Dedifferentiated amniotic fluid mesenchymal stem cell (primary cell): ENCODE measurements at regions not wholly inside any gene's neighbourhood (a gene's known extent, or its start where the extent isn't known, plus 50 kb on each side); places are given as distances from the start of the nearest gene placed in this dataset.

Experiments
- DNase-seq: peaks from one replicate; pipeline ENCODE4 v3.0.0-alpha.2; 2016; ENCODE audit errors: extremely low spot score

DNA sequence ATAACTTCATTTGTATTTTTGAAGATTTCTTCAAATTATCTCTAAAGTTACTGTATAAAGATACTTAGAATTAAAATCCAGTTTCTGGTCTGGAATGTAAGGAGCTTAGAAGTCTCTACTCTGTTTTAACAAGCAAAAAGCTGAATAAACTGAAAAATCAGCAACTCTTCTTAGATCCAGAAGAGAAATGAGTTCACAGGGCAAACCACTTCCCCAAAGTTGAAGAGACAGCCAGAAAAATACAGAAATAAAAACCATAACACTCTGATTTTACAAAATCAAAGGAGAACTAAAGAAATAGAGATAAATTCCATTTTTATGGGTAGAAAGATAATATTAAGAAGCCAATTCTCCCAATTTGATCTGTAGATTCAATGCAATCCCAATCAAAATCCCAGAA, 1166.8 kb downstream of the ADGRL3 start:
- DNase-seq: no peak

DNA sequence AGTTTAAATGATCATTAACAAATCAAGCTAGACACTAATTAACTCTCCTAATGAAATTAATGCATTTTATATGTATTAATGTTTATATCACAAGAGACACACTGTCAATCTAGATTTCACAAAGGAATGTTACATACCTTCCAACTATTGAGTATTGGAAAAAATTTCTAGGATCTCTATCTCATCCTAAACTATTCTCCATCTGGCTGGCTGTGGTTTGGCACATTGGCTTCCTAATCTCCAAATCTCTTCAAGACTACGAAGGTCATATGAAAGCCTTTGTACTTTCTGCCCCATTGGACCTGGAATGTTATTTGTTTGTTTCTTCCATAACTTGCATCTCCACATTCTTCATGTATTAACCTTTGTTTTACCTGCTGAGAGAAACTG, 1160.0 kb downstream of the ADGRL3 start:
- no peak for DNase-seq

DNA sequence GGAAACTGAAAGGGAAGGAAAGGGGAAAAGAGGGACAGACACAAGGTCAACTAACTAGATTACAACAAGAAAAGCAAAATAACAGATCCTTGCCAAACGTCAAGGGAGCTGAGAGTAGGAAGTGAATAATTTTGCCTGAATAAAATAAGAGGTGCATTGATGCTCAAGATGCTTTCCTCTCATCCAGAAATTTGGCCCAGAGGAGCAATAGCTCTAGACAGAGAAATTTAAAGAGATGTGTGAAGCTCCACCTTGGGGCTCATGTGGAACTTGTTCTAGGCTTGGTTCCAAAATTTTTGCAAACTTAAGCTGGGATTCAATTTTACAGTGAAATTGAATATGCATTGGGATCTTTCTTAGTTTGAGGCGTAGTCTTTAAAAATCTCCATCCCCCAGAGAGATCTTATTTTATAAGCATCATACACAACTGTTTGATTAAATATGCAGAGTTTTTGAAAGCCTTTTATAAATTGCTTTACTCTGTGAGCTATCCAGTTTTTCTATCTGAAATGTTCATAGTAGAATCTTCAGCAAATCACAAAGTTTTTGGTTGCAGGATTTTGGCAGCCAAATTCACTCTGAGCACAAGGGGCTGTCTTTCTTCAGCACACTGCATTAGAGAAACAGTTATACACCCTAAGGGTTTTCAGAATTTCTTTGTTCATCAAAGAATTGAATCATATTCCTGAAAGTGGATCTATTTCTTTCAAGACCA, 1159.5 kb downstream of the ADGRL3 start:
- no peak for DNase-seq

DNA sequence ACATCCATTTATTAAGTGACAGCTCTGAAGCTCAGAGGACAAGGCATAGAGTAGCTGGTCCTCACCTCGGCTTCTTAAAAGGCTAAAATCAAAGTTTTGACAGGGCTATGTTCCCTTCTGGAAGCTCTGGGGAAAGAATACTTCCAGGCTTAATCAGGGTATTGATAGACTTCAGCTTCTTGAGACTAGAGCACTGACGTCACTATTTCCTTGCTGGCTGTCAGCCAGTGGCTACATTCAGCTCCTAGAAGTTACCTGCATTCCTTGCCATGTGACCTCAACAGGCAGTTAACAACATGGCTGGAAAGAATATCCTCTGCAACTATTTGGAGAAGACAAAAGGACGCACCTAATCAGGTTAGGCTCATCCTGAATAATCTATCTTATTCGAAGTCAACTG, 1144.8 kb downstream of the ADGRL3 start:
- DNase-seq: no peak

DNA sequence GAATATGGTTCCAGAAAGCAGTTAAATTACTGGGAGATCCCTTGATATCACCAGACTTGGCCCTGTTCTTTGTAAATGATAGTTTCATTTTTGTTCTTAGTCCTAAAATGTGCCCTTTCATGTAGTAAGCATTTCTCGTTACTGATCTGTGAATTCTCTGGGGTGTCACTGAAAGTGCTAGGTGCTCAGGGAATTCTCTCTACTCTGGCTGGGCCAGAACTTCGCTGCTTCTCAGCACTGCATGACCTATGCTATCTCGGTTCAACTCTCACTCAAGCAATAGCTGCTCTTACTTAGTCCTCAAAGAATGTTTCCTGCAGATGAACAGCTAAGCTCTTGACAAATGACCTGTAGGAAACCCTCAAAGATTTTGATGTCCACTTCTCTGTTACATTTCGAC, 1144.3 kb downstream of the ADGRL3 start:
- DNase-seq: no peak

DNA sequence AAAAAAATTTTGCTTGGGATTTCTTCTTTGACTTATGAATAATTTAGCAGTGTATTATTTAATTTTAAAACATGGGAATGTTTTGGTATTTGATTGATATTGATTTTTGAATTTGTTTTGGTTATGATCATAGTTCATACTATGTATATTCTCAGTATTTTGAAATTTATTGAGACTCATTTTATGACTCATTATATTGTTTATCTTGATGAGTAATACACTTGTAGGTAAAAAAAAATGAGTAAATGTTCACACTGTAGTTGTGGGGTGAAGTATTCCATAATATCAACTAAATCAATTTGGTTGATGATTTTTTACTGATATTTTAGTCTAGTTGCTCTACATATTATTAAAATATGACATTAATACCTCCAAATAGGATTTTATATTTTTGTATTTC, 1142.2 kb downstream of the ADGRL3 start:
- DNase-seq: no peak

DNA sequence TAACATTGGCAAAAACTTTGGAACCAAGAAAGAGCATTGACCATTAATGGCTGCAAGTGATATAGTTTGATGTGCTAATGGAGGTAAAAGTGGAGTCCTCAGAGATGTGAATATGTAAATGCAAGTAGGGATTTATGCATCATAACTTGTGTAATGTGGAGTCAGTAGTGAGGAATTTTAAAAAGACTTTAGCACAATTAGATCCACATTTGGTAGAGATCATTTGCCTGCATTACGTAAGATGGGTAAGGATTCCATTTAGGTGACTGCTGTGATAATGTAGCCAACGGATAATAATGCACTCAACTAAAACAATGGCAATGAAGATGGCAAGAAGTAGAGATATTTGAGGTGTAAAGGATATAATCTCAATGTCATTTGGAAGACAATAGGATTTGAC, 1128.4 kb downstream of the ADGRL3 start:
- no peak for DNase-seq

DNA sequence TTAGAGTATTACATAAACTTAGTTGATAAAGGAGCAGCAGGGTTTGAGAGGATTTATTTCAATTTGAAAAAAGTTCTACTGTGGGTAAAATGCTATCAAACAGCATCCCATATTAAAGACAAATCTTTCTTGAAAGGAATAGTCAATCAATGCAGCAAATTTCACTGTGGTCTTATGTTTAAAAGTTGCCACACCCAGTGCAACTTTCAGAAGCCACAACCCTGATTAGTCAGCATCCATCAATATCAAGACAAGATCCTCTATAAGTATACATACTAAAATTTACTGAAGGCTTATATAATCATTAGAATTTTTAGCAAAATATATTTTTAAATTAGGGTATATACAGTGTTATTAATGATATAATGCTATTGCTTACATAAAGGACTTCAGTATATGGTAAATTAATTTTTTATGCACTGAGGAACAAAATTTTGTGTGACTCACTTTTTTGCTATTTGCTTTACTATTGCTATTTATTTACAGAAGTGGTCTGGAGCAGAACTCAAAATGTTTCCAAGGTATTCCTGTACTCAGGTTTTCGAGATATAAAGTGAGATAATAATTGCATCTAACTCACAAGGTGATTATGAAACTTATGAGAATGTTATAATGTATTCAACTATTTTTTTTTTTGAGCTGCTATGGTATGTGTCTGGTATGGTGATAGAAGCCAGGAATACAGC, 1127.6 kb downstream of the ADGRL3 start:
- DNase-seq: no peak

DNA sequence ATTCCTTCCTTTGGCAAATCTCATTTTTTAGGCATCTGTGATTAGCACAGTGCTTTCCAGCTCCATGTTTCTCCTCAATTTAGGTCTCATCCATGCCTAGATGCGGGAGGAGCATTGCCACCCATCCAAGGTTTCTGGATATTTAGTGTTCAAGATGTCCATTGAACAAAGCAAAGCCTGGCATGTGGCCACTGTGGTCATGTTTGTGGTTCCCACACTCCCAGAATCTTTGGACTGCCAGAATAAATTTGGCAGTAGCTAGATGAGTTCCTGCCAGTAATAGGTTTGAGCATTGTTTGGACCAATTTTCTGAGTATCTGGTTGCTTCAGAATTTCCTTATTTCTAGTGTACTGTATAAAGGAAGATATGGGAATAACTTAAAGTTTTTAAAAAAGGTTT, 1124.1 kb downstream of the ADGRL3 start:
- DNase-seq: no peak

DNA sequence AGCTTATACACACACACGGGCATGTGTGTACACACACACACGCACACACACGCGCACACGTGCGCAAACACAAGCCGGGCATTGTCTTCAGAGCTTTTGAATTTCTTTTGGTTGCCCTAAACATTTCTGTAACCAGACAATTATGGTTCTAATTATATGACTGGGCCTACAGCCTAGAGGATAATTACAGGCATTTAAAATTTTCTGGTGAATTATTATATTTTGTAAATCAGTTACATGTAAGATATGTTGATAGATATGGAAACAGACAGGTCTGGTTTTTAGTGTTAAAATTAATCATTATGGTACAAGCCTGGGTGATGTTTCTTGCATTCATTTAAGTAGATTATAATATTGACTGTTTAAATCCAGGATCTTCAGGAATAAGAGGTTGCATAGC, 1120.5 kb downstream of the ADGRL3 start:
- no peak for DNase-seq

DNA sequence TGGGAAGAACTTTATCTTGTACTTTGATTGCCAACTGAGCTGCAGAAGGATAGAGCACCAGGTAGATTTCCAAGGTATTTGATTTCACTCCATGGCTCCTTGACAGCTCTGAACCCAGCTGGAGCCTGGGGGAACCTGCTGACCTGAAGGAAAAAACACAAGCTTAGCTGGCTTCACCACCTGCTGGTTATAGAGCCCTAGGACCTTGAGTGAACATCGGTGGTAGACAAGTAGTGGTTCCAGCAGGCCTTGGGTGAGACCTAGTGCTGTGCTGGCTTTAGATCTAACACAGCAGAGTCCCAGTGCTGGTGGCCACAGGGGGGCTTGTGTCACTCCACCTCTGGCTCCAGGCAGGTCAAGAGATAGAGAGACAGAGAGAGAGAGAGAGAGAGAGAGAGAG, 1102.6 kb downstream of the ADGRL3 start:
- no peak for DNase-seq

DNA sequence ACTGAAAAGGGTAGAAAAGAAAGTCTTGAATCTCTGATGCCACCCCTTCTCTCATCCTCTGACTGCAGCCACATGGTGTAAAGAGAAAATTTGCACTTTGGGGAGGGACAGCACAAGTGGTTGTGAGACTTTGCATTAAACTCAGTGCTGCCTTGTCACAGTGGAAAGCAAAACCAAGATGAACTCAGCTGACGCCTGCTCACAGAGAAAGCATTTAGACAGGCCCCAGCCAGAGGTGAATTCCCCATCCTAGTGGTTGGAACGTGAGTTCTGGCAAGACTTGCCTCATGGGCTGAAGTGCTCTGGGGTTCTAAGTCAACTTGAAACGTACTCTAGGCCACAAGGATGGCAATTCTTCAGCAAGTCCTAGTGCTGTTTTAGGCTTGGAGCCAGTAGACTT, 1101.4 kb downstream of the ADGRL3 start:
- DNase-seq: no peak

DNA sequence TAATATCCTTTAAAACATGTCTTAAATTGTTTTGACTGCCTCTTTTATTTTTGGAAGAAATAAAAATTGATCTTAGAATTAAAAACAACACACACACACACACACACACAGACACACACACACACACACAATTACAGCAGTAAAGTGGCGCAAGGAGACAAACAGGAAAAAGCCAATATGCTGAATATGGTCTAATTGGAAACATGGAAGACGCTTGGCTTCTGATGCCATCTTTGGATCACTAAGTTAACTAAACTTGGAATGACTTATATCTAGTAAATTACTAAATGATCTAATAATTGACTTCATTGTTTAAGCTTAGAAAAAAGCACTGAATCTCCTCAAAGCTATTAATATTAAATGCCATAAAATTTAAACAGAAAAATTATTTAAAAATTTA, 1093.4 kb downstream of the ADGRL3 start:
- no peak for DNase-seq

DNA sequence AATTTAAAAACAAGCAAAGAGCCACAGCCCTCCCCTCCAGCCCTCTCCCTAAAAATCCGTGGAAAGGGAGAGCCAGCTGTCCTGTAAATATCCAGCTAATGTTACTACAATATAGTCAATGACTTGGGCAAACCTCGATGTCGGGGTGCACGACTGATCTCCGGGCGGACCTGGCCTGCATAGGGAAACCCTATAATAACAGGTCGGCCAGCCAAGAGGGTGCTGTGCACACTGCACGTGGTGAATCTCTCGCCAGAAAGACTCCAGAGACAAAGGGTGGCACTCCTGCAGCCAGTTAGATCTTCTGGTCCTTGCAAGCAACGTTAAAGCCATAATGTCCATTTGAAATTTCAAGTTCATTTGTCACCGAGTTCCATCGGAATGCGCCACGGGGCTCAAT, 1092.8 kb downstream of the ADGRL3 start:
- no peak for DNase-seq

DNA sequence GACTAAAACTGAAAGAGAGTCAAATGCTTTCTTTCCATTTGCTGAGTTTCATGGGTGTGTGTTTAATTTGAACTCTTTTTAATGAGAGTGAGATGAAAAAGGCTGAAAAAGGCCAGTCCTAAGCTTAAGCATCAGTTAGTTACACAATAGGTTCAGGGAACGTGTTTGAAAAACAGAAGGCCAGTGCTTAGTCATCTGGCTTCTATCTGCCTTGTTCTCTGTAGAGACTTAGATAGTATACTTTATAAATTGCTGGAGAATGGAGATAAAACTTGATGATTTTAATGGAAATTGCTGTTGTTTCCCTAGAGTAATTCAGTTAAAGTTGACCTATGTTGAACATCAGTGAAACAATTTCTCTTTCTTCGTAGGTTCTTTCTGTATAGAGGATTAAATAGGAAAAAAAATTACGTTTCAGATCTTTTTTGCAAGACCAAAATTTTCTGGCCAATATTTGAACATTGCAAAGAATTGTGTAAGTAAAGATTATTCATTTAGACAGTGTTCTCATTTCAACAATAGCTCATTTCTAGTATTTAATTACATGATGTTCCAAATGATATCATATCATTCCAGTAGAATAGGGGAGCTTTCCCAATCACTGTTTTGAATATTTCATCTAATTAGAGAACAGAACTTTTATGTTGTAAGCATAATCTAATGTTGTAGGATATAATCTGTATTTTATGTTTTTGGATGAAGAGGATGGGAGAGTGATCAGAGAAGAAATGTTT, 1088.8 kb downstream of the ADGRL3 start:
- peak; percentile 25 for DNase-seq

DNA sequence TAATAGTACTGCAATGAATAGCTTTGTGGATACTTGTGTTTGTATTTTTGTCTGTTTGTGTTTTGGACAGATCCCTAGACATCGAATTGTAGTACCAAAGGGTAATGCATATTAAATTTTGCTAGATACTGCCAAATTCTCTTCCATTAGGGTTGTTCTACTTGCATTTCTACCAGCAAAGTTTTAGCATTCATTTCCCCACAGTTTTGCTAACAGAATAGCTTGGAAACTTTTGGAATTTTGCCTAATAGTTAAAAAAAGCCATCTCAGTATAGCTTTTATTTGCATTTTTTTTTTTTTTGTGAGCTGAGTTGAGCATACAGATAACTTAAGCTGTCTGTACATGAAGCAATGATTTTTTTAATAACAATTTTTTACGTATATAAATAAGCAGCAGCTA, 1084.9 kb downstream of the ADGRL3 start:
- no peak for DNase-seq

DNA sequence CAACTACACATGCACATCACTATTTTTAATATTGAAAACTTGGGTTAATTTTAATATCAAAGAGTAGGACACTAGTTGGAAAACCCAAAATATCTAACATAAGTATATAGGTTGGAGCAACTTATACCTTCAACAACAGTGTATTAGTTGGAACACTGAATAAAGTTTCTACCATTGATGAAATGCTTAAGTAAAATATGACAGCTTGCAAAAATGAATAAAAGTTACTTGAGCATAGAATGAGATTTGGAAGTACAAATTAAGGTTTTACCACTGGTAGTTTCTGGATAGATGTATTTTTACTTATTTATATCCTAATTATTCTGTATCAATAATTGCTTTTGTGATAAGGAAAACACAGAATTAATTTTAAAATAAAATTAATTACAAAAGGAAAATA, 1079.6 kb downstream of the ADGRL3 start:
- DNase-seq: no peak

DNA sequence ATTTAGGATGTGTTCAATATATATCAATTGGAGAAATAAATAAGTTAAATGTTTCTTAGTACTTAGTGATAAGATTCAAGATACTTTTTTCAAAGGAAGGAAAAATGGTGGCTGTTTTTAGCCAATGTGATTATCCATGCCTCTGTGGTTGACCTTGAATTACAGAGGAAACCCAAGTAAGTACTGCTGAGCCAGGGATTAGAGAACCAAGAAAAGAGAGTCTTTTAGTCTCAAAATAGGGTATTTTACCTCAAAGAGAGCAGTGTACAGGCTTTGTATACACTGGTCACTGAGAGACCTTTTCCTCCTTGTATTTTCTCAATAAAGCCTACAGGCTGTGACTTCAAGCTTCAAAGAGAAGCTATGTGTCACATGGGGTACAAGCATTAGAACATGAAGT, 1075.3 kb downstream of the ADGRL3 start:
- no peak for DNase-seq

DNA sequence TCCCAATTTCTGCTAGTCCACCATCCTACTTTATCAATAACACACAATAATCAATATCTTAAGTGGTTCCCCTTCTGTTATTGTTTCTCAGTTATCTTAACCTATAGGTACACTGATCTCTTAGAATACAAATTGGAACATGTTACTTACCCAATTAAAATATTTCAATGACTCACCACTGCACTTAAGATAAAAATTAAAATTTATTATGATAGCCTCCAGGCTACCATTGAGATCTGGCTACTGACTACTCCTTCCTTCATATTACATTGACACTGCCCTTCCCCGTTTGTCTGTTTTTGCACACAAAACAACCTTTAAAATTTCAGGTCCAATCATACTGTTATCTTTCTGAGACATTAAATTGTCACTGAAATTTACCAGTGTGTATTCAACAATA, 1074.7 kb downstream of the ADGRL3 start:
- DNase-seq: no peak

DNA sequence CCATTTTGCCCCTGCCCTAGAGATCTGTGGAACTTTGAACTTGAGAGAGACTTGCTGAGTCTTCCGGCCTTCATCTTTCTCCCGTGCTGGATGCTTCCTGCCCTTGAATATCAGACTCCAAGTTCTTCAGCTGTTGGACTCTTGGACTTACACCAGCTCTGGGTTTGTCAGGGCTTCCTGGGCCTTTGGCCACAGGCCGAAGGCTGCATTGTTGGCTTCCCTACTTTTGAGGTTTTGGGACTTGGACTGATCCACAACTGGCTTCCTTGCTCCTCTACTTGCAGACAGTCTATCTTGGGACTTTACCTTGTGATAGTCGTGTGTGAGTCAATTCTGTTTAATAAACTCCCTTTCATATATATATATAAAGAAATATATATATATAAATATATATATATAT, 1071.0 kb downstream of the ADGRL3 start:
- DNase-seq: no peak

DNA sequence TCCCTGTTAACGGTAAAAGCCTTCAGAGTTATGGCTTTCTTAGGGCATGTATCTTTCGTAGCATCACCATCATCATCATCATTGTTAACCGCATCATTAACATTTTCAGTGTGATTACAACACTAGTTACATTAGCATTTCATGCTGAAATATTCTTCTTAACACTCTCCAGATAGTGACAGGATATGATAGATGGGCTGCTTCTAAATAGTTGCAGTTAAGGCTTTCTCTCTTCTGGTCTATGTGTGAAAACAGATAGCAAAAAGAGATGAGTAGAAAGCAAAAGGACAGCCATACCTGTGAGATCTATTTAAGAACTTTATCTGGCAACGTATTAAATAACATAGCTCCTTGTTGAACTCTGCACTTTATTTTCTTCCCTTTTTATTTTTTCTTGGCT, 1069.8 kb downstream of the ADGRL3 start:
- DNase-seq: no peak

DNA sequence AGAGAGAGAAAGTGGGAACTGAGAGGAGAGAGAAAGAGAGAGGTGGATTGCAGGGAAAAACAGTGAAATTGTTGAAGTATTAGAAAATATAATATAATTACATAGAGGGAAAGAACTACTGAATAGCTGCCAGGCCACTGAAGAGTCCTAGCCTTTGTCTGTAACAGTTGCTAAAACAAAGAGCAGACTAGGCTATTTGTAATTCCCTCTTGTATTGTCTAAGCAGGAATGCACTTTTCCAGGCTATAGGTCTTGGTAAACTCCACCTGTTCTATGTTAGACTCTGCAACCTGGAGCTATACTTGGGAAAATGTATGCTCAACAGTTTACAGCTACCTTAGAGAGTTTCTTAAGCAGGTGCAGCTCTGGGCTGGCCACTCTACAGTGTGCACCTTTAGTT, 1063.3 kb downstream of the ADGRL3 start:
- no peak for DNase-seq

DNA sequence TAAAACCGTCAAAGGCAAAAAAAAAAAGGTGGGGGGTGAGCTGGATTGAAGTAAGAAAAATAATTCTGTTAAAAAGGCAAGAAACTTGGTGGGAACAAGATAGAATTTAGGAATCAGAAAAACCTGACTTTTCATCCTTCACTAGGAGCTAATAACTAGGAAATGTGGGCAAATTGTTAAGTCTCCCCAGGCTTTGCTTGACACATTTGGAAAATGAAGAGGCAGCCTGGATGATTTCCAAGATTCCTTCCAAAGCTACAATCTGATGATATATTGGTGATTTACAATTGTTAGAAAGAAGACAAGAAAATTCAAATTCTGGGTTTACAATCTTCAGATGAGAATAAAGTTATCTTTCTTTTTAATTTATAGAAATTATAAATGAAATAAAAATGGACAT, 1062.5 kb downstream of the ADGRL3 start:
- DNase-seq: no peak
